GM19452 (cell line): ENCODE measurements at regions not wholly inside any gene's neighbourhood (a gene's known extent, or its start where the extent isn't known, plus 50 kb on each side); places are given as distances from the start of the nearest gene placed in this dataset.

ENCODE experiments used
- ATAC-seq: cut with Tn5 transposase; IDR thresholded peaks from one replicate; pipeline ENCODE4 v1.9.1; 2021; ENCODE audit not compliant: unreplicated experiment

DNA sequence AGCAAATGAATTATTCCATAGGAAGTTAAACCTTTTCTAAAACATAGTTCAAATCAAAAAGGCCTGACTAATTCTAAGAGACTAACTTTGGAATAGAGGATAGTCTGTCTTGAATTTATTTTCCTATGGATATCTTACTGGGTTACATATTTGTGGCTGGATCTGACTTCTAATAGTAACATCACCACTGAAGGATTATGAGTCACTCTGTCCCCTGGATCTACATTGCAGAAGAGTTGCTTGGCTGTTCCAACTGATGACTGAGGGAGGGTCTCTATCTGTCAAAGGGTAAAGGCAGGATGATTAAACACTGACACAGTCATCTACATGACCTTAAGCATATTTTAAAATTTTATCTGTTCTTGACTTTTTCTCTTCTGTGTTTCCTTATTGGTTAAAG lies 119.6 kb upstream of the FST start:
- no peak for ATAC-seq

DNA sequence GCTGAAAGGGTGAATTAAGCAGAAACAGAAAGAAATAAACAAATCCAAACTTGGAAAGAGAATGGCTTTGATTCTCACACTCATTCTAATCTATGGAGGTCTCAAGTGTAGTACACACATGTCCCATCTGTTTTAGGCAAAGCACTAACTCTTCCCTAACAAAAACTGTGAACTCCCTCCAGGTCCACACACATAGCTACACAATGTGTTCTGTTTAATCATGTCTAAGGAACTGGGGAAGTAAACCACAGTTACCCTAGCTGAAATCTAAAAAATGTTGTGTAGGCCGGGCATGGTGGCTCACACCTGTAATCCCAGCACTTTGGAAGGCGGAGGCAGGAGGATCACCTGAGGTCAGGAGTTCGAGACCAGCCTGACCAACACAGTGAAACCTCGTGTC lies 118.7 kb upstream of the FST start:
- ATAC-seq: no peak

GRCh38 chr5:53362521-53362941 lies 117.9 kb upstream of the FST start:
- ATAC-seq: no peak

DNA sequence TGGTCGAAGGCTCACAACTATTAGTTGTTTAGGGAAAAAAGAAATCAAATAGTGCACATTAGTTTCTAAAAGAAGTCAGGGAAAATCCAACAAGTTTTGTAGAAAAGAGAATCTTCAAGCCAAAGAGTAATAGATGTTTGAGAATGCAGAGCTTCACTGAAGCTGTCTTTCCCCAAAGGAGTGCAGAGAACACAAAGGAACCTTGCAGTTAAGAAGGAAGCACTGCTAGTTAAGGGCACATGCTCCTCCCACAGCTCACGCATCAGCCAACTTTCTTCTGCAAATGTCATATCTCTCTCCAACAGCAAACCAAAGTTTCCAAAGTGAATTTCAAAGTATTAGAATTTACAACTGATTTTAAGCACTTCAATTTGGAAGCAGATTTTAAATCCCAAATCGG lies 116.4 kb upstream of the FST start:
- ATAC-seq: no peak

- ATAC-seq: no peak
These were observed 114.2 kb upstream of the FST start for GRCh38 chr5:53366245-53366644.

DNA sequence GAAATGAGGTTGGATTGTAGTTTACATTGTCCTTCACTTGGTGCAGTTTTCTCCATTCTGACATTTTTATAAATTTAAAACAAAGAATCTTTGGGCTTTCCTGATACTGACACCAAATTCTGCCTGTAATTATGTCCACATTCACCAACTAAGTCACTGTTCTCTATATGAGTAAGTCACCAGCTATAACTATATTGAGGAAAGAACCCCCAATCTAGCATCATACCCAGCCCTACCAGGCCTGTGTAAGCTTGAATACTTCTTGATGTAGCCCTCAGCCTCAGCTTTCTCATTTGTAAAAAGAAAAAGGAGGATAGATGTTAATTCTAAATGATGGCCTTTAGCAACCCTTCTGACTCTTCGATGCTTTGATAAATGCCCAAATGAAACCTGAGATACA lies 112.7 kb upstream of the FST start:
- no peak for ATAC-seq

DNA sequence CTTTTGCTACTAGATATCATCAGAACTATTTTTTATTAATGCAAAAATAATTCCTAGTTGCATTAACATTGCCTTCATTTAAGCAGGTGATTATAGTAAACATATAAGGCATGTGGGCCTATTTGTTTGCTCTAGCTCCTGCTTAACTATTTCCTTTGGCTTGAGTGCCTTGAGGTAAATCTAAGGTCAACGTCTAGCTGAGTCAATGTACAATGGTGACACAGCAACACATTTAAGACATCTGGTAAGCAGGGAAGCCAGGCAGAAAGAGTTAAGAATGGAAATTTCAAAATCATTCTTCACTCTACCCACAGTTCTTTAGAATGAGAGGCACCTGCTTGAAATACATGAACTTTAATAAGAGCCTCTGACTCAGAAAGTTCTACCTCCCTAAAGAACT lies 111.9 kb upstream of the FST start:
- no peak for ATAC-seq

DNA sequence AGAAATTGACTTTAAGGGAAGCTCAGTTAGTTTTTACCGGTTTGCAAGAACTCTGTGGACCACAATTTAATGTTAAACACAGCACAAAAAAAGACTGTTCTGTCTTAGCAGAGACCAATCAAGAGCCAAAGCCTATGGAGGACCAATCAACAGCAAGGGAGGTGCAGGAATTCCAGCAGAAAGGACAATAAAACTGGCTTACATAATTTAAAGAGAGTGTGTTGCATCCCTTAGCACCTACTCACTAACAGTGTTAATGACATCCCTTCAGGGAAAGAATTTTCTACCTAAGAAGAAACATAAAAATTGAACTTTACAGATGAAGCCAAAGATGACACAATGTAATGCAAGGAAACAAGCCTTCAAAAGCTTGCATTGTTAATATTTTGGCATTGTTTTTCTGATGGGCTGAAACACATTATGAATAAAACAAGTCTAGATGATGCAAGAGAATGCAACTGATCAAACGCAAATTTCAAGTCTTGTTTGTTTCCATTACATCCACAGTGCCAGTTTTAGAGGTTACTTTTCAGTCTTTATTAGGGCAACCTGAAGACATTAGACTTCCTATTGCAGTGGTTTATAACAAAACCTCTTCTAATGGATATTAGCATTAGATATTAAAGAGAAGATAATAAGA lies 111.3 kb upstream of the FST start:
- no peak for ATAC-seq

DNA sequence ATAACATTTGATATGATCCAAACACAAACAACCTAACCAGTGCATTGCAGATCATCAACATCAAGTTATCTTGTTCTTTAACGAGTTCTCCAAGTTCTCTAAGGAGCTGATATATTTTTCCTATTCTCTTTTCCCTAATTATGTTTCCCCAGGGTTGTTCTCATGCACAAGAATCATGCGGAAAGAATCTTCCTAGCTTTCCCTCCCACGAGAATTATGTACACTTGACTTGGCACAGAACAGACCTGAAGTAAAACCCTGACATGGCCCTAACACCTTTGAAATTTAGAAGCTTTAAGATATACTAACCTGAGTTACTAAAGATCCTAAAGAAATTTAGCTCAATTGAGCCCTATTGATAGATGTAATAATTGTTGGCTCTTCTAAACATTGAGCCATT lies 110.7 kb upstream of the FST start:
- no peak for ATAC-seq

- no peak for ATAC-seq
These were observed 106.8 kb upstream of the FST start for GRCh38 chr5:53373451-53374158.

GRCh38 chr5:53376853-53377252 lies 103.6 kb upstream of the FST start:
- no peak for ATAC-seq

DNA sequence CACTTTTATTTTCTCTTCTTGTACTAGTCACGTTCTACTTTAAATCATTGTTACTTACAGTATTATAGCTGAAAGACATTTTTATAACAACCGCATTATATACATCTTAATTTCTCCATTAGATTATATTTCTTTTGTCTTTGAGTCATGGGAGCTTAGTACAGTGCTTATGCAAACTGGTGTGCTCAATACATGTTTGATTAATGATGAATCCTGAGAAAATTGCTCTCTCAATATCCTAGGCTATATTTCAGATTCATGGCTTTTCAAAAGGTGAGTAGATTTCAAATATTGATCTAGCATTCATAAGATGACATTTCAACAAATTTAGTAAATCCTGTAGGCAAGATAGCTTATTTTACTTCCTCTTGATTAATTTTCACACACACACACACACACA lies 102.2 kb upstream of the FST start:
- ATAC-seq: no peak

DNA sequence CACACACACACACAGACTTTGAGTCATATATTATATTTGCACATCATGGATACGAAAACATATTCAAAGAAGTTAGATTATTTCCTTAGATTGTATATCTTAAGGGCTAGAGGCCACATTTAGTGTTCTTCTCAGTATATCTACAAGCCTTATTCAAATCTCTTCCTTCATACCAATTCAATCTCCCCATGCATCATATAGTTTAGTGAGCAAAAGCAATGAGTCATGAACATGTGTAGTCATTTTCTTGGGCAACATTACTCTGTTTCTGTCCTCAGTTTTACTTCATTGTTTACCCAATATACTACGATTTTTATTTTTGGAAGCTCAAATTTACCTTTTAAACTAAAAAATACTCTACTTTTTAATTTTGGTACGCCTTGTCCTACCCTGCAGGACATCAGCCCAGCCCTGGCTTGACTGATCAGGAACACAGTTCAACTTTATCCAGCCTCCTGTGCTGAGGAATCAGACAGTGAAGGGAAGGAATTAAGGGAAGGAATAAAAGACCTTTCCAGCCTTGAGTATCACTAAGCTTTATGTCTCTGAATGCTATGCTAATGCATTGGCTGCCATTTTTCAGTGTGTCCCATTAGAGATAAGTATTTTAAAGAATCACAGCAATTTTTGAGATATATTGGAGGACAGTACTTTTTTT lies 101.7 kb upstream of the FST start:
- ATAC-seq: no peak

GRCh38 chr5:53386341-53386740 lies 94.1 kb upstream of the FST start:
- ATAC-seq: no peak

GRCh38 chr5:53389093-53389492 lies 91.3 kb upstream of the FST start:
- ATAC-seq: no peak

DNA sequence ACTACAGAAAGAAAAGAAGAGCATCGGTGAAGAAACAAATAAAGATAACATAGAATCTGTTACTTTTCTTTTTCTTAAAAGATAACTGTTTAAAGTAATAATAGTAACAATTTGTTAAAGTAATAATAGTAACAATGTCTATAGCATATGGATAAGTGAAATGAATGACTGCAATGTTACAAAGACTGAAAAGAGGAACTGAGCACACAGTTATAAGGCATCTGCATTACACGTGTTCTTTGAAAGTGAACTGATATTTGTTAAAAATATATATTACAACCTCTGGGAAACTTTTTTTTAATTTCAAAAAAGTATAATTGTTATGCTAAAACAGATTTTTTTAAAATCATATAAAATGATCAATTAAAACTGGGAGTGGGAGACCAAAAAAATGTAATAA lies 88.4 kb upstream of the FST start:
- ATAC-seq: no peak

DNA sequence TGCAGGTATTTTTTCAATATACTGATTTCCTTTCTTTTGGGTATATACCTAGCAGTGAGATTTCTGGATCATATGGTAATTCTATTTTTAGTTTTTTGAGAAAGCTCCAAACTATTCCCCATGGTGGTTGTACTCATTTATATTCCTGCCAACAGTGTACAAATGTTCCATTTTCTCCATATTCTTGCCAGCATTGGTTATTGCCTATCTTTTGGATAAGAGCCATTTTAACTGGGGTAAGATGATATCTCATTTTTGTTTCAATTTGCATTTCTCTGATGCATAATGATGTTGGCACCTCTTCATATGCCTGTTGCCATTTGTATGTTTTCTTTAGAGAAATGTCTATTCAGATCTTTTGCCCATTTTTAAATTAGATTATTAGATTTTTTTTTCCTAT lies 85.6 kb upstream of the FST start:
- ATAC-seq: no peak

DNA sequence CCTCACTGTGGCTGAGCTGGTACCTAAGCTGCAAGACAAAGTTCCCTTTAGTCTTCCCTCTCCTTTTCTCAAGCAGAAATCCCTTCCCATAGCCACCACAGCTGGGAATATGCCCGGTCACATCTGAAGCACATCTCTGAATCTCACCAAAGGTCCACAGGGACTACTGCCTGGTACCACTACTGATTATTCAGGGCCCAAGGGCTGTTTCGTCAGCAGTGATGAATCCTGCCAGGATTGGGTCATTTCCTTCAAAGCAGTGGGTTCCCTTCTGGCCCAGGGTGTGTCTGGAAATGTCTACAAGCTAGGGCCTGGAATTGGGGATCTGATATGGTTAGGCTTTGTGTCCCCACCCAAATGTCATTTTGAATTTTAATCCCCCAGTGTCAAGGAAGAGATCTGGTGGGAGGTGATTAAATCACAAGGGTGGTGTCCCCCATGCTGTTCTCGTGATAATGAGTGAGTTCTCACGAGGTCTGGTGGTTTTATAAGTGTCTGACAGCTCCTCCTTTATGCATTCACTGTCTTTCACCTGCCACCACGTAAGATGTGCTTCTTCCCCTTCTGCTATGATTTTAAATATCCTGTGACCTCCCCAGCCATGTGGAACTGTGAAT lies 83.2 kb upstream of the FST start:
- no peak for ATAC-seq

- ATAC-seq: no peak
These were observed 82.6 kb upstream of the FST start for GRCh38 chr5:53397845-53398244.

DNA sequence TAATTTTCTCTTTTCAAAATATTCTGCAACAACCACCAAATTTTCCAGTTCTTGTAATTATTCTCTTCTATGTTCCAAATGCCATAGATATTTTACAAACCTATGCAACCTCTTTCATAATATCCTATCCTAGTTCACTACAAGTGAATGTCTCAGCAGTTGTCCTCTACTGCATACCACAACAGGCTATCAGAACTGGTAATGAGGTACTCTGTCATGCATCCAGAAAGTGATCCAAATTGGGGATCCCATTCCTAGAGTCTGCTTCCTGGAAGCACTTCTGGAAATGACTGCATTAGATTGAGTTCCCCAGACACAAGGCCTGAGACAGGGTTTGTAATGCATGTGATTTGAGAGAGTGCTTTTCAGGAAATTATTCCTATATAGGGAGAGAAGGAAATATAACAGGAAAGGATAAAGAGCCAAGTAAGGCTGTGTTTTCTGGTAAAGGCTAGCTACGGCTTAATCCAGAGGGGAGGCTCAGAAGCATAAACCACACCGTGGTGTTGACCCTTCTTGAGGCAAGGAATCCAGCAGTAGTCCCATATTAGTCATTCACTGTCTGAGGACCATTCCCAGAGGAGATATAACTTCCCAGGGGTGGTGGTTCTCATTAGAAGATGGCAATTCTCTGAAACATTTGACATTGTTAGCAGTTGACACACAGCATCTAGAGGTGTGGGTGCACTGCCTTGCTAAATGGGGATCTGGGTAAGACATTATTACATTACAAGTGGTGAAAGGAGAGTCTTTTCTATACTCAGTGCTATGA lies 80.3 kb upstream of the FST start:
- no peak for ATAC-seq

- ATAC-seq: no peak
These were observed 77.1 kb upstream of the FST start for GRCh38 chr5:53403291-53403690.
